IPS DF 6.9 (cell line): ENCODE measurements at regions not wholly inside any gene's neighbourhood (a gene's known extent, or its start where the extent isn't known, plus 50 kb on each side); places are given as distances from the start of the nearest gene placed in this dataset.

Experiments
- DNase-seq: peaks from one replicate; pipeline ENCODE4 v3.0.0-alpha.2; 2013; ENCODE audit warnings: low read depth, low spot score
- H3K27ac ChIP-seq: one replicate; pipeline ENCODE4 v1.5.1; 2013; ENCODE audit warnings: low read length, control low read depth
- H3K27me3 ChIP-seq: 2 replicates; pipeline ENCODE4 v1.6.1; 2013; ENCODE audit warnings: mild to moderate bottlenecking, low read length; ENCODE audit not compliant: control insufficient read depth, insufficient read depth
- H3K36me3 ChIP-seq: 2 replicates; pipeline ENCODE4 v1.6.1; 2013; ENCODE audit warnings: low read length; ENCODE audit not compliant: control insufficient read depth, insufficient read depth
- H3K4me1 ChIP-seq: 2 replicates; pipeline ENCODE4 v1.6.1; 2013; ENCODE audit warnings: low read length; ENCODE audit not compliant: control insufficient read depth, insufficient read depth
- H3K4me3 ChIP-seq: 2 replicates; pipeline ENCODE4 v1.5.1; 2013; ENCODE audit warnings: mild to moderate bottlenecking, low read length
- H3K9me3 ChIP-seq: 2 replicates; pipeline ENCODE4 v1.6.1; 2013; ENCODE audit warnings: low read length, inconsistent platforms; ENCODE audit not compliant: control insufficient read depth, insufficient read depth
- WGBS: extraction: QIAGEN DNeasy Blood & Tissue Kit; methylation state at CpG from one replicate; pipeline ENCODE4 v1.1.7; 2013; ENCODE audit warnings: mixed read lengths, missing lambda C conversion rate; ENCODE audit not compliant: insufficient read length, insufficient coverage; 5-methylcytosine and 5-hydroxymethylcytosine counted together

- WGBS = no CpG with 5 or more reads among the region's 5 CpGs
- no peaks in the 10 kb centered on the region for H3K4me1 ChIP-seq
- H3K9me3 ChIP-seq = no peaks in the 10 kb centered on the region
- H3K27ac ChIP-seq = no peak overlapping the region
- no peak for DNase-seq
- no peak overlapping the region for H3K4me3 ChIP-seq
- no peaks in the 10 kb centered on the region for H3K27me3 ChIP-seq
- H3K36me3 ChIP-seq = no peaks in the 10 kb centered on the region
These were observed 183.1 kb downstream of the MOXD1 start for GRCh38 chr6:132218059-132218696.

- Histone ChIP-seq H3K4me3 (no peak overlapping the region), H3K4me1 (no peaks in the 10 kb centered on the region), H3K27me3 (no peaks in the 10 kb centered on the region), H3K27ac (no peak overlapping the region), H3K36me3 (no peaks in the 10 kb centered on the region), H3K9me3 (no peaks in the 10 kb centered on the region)
- WGBS = no CpG with 5 or more reads among the region's 2 CpGs
- DNase-seq = no peak
These were observed 185.5 kb downstream of the MOXD1 start for GRCh38 chr6:132215805-132216204.

GRCh38 chr6:132214716-132215115 lies 186.6 kb downstream of the MOXD1 start:
- H3K27me3 ChIP-seq = no peaks in the 10 kb centered on the region
- DNase-seq = no peak
- WGBS = no CpG with 5 or more reads among the region's 2 CpGs
- H3K4me3 ChIP-seq = no peak overlapping the region
- H3K36me3 ChIP-seq = no peaks in the 10 kb centered on the region
- H3K4me1 ChIP-seq = no peaks in the 10 kb centered on the region
- no peak overlapping the region for H3K27ac ChIP-seq
- no peaks in the 10 kb centered on the region for H3K9me3 ChIP-seq

- no peak overlapping the region for H3K27ac ChIP-seq
- no peaks in the 10 kb centered on the region for H3K36me3 ChIP-seq
- H3K4me3 ChIP-seq = no peak overlapping the region
- no CpG with 5 or more reads among the region's 4 CpGs for WGBS
- H3K4me1 ChIP-seq = no peaks in the 10 kb centered on the region
- no peak for DNase-seq
- H3K9me3 ChIP-seq = no peaks in the 10 kb centered on the region
- no peaks in the 10 kb centered on the region for H3K27me3 ChIP-seq
These were observed 187.5 kb downstream of the MOXD1 start for GRCh38 chr6:132213732-132214131.

DNA sequence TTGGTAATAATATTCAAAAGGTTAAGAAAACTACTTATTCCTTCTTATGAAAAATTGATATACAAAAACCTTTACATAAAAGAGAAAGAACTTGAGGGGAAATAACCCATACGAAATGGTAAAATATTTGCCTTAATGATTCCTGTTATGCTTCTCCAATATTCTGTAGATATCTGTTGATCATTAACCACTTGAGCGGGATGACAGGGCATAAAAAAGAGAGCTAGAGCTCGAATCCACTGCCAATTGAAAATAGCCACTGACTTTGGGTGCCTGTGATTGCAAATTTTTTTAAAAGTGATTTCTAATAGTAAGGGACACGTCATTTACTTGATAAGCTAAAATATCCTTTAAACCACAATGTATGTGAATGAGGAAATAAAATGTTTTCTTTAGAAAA lies 188.1 kb downstream of the MOXD1 start:
- no peak for DNase-seq

GRCh38 chr6:132210886-132211563 lies 190.2 kb downstream of the MOXD1 start:
- WGBS = no CpG with 5 or more reads among the region's 3 CpGs
- DNase-seq = no peak
- H3K27ac ChIP-seq = no peak overlapping the region

More for the DNA sequence above, 188.1 kb downstream of the MOXD1 start:
- Histone ChIP-seq H3K4me3 (no peak overlapping the region), H3K4me1 (no peaks in the 10 kb centered on the region), H3K27me3 (no peaks in the 10 kb centered on the region), H3K36me3 (no peaks in the 10 kb centered on the region), H3K27ac (no peak overlapping the region), H3K9me3 (no peaks in the 10 kb centered on the region)
- WGBS = no CpG with 5 or more reads among the region's 4 CpGs

GRCh38 chr6:132209351-132209750 lies 191.9 kb downstream of the MOXD1 start:
- Histone ChIP-seq H3K4me3 (no peak overlapping the region), H3K36me3 (no peaks in the 10 kb centered on the region), H3K4me1 (no peaks in the 10 kb centered on the region), H3K27ac (no peak overlapping the region), H3K27me3 (no peaks in the 10 kb centered on the region), H3K9me3 (no peaks in the 10 kb centered on the region)
- whole genome bisulfite sequencing = no CpG with 5 or more reads among the region's 1 CpG
- DNase-seq = no peak

More at GRCh38 chr6:132210886-132211563, 190.2 kb downstream of the MOXD1 start:
- H3K9me3 ChIP-seq = no peaks in the 10 kb centered on the region
- no peaks in the 10 kb centered on the region for H3K4me1 ChIP-seq
- H3K4me3 ChIP-seq = no peak overlapping the region
- H3K36me3 ChIP-seq = no peaks in the 10 kb centered on the region
- no peaks in the 10 kb centered on the region for H3K27me3 ChIP-seq

DNA sequence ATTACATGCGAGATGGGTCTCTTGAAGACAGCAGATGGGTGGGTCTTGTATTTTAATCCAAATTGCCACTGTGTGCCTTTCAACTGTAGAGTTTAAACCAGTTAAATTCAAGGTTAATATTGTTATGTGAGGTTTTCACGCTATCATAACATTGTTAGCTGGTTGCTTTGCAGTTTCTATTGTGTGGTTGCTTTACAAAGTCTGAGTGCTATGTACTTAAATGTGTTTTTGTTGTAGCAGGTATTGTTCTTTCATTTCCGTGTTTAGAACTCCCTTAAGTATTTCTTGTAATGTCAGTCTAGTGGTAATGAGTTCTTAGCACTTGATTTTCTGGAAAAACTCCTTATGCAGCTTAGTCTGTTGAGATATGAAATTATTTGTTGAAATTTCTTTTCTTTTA lies 193.3 kb downstream of the MOXD1 start:
- H3K4me3 ChIP-seq = no peak overlapping the region
- H3K27me3 ChIP-seq = no peaks in the 10 kb centered on the region
- H3K9me3 ChIP-seq = no peaks in the 10 kb centered on the region
- no peak overlapping the region for H3K27ac ChIP-seq
- H3K36me3 ChIP-seq = no peaks in the 10 kb centered on the region
- no peaks in the 10 kb centered on the region for H3K4me1 ChIP-seq
- DNase-seq = no peak
- WGBS = no CpG with 5 or more reads among the region's 3 CpGs

DNA sequence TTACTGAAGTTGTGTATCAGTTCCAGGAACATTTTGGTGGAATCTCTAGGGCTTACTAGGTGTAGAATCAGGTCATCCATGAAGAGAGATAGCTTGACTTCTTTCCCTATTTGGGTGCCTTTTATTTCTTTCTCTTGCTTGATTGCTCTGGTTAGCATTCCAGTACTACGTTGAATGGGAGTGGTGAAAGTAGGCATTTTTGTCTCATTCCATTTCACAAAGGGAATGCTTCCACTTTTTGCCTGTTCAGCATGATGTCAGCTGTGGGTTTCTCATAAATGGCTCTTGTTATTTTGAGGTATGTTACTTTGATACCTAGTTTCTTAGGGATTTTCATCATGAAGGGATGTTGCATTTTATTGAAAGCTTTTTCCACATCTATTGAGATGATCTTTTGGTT lies 195.3 kb downstream of the MOXD1 start:
- no peaks in the 10 kb centered on the region for H3K4me1 ChIP-seq
- no peak for DNase-seq
- H3K27me3 ChIP-seq = no peaks in the 10 kb centered on the region
- no CpG with 5 or more reads among the region's 1 CpG for WGBS
- no peak overlapping the region for H3K27ac ChIP-seq
- H3K4me3 ChIP-seq = no peak overlapping the region
- H3K9me3 ChIP-seq = no peaks in the 10 kb centered on the region
- H3K36me3 ChIP-seq = no peaks in the 10 kb centered on the region

DNA sequence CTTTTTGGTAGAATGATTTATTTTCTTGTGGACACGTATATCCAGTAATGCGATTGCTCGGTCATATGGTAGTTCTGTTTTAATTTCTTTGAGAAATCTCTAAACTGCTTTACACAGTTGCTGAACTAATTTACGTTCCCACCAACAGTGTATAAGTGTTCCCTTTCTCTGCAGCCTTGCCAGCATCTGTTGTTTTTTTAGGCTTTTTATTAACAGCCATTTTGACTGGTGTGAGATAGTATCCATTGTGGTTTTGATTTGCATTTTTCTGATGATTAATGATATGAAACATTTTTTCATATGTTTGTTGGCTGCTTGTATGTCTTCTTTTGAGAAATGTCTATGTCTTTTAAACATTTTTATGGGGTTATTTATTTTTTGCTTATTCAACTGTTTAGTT lies 196.7 kb downstream of the MOXD1 start:
- no CpG with 5 or more reads among the region's 4 CpGs for WGBS
- H3K36me3 ChIP-seq = no peaks in the 10 kb centered on the region
- no peaks in the 10 kb centered on the region for H3K4me1 ChIP-seq
- H3K27me3 ChIP-seq = no peaks in the 10 kb centered on the region
- H3K9me3 ChIP-seq = no peaks in the 10 kb centered on the region
- no peak for DNase-seq
- H3K27ac ChIP-seq = no peak overlapping the region
- H3K4me3 ChIP-seq = no peak overlapping the region

DNA sequence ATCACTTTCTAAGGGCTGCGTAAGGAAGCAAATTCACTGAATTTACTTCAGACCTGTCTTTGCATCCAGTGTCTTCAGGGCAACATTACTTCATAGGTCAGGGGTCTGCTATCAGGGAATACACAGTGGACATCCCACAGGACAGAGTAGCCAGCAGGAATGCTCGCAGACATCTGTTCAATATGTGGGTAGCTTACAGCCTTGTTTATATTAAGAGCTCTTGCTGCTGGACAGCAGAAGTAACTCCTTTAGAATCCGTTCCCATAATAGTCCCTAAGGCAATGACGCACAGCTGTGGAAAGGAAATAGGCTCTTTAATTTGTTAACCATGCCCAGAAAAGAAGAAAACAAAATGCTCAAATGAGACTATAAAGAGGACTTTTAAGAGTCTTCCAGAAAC lies 198.7 kb downstream of the MOXD1 start:
- H3K27ac ChIP-seq = no peak overlapping the region
- H3K4me1 ChIP-seq = no peaks in the 10 kb centered on the region
- no peak for DNase-seq
- H3K4me3 ChIP-seq = no peak overlapping the region
- no CpG with 5 or more reads among the region's 4 CpGs for WGBS
- no peaks in the 10 kb centered on the region for H3K36me3 ChIP-seq
- H3K9me3 ChIP-seq = no peaks in the 10 kb centered on the region
- no peaks in the 10 kb centered on the region for H3K27me3 ChIP-seq
